NAMALWA (cell line): ENCODE measurements at regions not wholly inside any gene's neighbourhood (a gene's known extent, or its start where the extent isn't known, plus 50 kb on each side); places are given as distances from the start of the nearest gene placed in this dataset.
"Not testable (repeated sequence)": the region's sequence is repeated elsewhere in the genome, so short reads cannot be mapped to it uniquely, and the experiment has no call there.

Source experiments
- DNase-seq: peaks from one replicate; pipeline ENCODE4 v3.0.0-alpha.2; 2015; ENCODE audit warnings: low spot score

DNA sequence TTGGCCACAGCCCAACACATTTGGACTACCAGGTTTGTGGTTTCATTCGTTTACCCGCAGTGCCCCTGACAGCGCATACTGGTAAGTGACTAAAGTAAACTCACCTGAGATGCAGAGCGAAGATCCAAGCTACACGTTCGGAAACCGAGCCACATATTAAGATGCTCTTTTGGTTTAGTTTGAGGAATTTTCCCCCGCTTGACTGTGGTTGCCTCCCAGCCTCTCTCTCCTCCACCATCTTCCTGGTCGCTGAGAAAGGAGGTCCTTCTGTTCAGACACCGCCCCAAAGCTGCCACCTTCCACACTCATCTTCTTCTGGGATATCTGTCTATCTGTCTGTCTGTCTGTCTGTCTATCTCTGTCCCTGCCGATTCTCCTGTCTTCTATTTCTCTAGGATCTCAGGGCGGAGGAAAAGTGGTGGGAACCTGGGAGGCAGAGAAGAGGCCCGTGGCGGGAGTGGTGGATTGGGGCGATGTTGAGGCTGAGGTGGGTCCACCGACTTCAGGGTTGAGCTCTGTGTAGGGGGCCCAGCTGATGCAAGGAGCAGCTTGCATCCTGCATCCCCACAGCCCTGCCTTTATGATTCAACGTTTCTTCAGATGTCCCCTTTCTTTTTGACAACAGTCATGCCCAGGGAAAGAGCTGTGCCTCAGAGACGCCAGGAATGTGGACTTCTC is 196.9 kb upstream of the ZNF184 start:
- no peak for DNase-seq

DNA sequence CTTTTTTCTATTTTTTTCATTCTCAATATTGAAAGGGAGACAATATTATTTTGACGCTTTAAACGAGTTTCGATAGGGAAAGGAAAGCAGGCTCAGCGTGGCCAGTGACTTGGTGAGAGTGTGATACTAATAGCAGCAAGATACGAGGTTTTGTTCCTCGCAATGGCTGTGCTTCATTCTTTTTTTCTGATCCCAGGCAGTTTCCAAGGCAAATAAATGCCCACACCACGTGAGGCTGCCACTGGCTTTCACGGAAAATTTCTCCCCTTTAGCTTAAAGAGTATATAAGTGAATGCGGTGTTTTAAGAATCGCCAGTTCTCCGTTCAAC is 196.4 kb upstream of the ZNF184 start:
- DNase-seq = no peak

DNA sequence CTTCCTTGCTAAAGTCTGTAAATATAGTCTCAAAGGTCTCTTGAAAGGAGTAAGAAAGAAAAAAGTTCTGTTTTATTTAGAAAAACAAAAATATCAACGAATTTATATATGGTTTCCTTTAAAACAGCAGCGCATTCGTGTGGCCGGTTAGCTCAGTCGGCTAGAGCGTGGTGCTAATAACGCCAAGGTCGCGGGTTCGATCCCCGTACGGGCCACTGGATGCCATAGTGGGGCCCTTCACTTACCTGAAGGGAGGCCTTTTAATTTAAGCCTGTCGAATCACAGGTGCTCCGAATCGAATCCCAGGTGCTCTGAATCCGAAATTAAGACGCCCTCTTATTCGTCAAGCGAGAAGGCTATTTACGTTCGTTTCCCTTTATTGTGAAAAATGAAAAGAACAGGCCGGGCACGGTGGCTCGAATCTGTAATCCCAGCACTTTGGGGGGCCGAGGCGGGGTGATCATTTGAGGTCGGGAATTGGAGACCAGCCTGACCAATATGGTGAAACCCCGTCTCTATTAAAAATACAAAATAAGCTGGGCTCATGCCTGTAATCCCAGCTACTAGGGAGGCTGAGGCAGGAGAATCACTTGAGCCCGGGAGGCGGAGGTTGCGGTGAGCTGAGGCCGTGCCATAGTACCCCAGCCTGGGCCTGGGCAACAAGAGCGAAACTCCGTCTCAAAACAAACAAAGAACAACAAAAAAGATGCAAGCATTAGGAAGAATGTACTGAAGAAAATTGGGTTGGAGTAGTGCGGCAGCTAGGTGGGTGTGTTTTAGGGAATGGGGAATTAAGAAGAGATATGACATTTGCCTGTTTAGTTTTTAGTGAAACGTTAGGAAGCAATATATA is 195.8 kb upstream of the ZNF184 start:
- peak; percentile 66 for DNase-seq

DNA sequence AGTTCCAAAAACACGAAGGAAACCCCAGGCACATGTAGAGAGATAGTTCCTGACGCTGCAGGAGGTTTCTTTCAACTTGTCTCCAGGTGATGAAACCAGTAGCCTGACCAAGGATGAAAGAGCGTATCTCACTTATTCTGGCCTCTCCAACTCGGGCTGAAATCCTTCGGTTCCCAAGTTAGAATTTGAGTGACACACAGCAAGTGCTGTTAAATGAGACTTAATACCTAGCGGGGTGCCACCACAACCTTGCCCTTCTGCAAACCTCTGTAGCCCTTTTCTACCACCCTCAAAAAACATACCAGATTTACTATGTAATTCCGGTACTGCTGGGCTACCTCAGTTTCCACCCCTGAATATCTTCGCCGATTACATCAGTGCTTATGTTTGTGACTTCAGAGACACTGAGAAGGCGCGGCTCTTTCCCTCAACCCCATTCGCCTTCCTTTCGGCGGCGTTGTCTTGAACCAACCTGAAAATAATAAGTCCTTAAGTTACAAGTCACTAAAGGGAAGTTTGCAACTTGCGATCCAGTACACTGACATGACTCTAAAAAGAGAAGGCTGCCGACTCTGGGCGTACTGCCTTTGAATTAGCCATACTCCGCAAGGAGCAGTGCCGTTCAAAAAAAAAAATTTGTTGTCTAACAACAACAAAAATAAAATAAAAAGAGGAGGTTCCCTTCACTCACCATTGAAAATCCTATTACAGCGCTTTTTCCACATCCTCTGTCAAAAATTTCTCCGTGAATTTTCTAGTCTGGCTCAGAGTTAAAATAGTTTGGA is 194.9 kb upstream of the ZNF184 start:
- DNase-seq = peak; percentile 36

DNA sequence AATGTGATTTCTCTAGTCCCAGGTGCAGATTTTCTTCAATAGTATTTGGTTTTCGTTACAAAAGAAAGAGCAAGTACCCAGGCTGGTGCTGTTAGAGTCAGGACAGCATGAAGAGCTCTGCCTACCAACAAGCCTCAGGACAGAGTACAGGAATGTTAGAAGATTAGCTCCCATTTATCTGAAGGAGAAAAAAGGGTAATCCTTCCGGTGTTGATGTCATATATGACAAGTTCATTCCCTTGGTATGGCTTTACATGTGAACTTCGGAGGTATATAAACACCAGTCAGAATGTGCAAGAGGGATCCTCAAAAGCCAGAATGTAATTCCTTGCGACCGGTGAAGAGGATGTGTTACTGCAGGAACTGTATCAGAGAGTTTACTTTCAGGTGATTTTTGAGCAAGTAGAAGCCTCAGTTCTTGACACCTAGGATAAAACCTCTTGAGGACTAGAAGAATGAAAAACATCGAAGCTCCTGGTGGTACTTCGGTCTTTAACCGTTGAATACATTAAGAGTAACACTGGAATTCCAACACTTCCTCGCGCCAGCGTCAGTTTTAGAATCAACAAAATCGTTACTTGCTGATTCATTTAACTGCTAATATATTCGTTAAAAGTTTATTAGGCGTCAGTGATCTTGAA is 194.2 kb upstream of the ZNF184 start:
- DNase-seq = no peak

DNA sequence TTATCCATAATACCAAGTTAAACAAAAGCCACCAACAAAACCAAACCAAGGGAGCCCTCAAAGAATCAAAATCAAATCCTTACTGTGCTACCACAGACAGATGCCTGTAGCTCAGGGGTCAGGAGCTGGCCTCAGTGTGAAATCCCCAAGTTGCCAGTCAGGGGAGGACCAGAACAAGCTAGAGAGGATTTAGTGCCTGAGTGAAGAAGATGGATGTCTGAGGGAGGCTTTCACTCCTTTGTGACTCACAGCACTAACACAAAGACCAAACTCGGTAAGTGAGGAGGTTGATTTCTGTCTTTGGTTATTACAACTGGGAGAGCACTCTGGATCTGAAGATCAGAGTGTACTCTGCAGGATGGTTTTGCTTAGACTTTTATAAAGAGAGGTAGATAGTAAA is 189.9 kb upstream of the ZNF184 start:
- DNase-seq = no peak

DNA sequence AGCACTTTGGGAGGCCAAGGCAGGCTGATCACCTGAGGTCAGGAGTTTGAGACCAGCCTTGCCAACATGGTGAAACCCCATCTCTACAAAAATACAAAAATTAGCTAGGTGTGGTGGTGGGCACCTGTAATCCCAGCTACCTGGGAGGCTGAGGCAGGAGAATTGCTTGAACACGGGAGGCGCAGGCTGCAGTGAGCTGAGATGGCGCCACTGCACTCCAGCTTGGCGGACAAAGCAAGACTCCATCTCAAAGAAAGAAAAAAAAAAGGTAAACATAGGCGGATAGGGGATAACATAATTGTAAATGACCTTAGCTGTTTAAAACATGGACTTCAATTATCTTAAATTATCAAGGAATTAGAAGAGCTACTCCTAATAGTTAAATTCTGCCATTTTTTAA is 189.3 kb upstream of the ZNF184 start:
- DNase-seq = not testable (repeated sequence)

DNA sequence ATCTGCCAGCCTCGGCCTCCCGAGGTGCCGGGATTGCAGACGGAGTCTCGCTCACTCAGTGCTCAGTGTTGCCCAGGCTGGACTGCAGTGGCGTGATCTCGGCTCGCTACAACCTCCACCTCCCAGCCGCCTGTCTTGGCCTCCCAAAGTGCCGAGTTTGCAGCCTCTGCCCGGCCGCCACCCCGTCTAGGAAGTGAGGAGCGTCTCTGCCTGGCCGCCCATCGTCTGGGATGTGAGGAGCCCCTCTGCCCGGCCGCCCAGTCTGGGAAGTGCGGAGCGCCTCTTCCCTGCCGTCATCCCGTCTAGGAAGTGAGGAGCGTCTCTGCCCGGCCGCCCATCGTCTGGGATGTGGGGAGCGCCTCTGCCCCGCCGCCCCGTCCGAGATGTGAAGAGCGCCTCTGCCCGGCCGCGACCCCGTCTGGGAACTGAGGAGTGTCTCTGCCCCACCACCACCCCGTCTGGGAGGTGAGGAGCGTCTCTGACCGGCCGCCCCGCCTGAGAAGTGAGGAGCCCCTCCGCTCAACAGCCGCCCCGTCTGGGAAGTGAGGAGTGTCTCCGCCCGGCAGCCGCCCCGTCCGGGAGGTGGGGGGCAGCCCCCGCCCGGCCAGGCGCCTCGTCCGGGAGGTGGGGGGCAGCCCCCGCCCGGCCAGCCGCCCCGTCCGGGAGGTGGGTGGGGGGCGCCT is 180.4 kb upstream of the ZNF184 start:
- not testable (repeated sequence) for DNase-seq

DNA sequence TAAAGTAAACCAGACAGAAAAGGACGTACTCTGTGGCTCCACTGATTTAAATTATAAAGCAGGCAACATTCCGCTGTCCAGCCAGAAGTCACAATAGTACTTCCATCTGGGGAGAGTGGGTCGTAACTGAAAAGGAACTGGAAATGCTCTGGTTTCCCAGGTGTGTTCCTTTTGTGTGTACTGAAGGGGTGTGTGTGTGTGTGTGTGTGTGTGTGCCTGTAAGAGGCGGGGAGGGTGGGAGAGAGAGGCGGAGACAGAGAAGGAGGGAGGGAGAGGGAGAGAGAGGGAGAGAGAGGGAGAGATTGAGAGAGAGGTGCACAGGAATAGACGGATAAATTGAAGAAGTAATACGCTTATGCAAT is 178.4 kb upstream of the ZNF184 start:
- no peak for DNase-seq

DNA sequence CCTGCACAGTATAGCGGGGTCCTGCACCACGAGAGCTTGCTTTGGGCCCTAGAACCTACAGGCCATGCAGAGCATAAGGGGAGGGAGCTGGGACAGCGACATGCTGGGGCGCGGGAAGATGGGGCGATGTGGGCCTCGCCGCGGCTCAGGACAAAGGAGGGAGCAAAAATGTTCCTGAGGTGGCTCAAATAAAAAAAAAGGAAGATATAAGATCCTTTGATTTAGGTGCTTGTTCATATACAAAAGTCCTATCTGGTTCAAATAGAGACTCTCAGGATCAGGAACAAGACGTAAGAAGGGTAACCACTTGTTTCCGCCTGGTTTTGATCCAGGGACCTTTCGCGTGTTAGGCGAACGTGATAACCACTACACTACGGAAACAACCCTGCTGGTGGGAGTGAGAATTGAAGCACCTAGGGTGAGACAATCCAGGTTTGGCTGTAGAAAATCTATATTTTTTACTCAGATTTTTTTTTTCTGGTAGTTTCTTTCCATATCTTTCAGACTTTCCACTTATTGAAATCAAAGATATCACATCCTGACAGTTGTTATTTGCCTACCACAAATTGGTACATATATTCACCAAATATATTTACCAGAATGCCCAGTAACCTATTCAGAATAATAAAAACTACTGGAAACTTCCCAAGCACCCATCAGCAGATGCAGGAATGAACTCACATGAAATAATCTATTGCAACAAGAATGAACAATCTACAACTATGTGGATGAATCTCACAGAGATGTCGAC is 177.9 kb upstream of the ZNF184 start:
- peak; percentile 34 for DNase-seq

DNA sequence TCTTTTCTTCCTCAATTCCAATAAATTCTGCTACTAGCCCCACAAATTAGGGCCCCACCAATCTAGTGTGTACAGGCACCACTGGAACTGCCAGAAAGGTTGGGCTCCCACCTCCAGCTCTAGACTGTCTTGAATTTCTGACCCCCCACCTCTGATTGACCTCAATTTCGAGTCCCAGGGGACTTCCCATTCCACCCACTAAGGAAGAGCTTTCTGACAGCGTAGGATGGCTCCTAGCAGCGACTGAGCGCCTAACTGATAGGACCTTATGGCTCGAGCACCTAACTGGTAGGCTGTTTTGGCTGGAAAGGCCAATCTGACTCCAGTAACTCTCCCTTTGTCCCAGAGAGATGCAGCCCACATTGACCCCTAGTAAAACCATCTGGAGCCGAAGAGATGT is 171.6 kb upstream of the ZNF184 start:
- no peak for DNase-seq

DNA sequence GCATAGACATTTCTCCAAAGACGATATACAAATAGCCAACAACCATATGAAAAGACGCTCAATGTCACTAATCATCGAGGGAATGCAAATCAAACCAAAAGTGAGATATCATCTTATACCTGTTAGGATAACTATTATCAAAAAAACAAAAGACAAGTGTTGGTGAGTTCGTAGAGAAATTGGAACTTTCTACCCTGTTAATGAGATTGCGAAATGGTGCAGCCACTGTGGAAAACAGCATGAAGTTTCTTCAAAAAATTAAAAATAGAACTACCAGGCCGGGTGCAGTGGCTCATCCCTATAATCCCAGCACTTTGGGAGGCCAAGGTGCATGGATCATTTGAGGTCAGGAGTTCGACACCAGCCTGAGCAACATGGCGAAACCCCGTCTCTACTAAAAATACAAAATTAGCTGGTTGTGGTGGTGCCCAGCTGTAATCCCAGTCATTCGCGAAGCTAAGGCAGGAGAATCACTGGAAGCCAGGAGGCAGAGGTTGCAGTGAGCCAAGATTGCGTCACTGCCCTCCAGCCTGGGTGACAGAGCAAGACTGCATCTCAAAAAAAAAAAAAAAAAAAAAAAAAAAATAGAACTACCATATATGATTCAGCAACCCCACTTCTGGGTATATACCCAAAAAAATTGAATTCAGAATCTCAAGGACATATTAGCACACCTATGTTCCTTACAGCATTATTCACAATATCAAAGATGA is 170.0 kb upstream of the ZNF184 start:
- DNase-seq = no peak

DNA sequence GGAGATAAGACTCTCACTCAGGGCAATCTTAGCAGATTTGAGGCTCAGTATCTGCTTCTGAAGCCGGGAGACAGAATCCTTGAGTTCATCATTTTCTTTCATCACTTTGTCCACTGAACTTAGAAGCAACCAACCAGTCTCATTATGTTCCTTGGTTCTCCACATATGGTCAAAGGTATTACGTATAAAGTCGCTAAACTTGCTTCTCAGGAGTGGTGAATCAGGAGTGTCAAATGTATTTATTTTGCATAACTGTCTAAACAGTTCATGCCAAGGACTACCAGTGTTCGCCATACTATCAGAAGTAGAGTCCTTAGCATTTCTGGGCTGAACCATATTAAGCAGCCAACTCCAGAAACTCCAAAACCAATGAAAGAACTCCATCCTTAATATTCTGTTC is 163.0 kb upstream of the ZNF184 start:
- not testable (repeated sequence) for DNase-seq

DNA sequence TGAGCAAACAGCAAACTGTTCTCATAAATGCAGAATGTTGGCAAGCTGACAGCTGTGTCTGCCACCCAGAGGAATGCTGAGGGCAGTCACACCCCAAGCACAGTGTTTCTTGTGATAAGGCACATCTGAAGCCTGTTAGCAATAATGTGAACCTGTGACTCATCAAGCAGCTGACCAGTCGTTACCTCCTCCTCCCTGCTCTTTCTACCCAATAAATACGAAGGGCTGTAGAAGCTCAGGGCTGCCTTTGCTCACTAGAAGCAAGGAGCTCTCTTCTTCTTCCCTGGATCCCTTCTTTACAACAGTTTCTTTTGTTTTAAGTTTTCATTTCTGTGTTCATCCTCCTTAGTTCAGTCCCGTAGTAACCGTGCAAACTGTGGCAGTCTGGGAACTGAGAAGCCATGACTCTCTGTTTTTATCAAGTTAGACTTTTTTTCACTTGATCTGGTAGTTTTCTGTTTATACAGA is 160.3 kb upstream of the ZNF184 start:
- peak; percentile 9 for DNase-seq

DNA sequence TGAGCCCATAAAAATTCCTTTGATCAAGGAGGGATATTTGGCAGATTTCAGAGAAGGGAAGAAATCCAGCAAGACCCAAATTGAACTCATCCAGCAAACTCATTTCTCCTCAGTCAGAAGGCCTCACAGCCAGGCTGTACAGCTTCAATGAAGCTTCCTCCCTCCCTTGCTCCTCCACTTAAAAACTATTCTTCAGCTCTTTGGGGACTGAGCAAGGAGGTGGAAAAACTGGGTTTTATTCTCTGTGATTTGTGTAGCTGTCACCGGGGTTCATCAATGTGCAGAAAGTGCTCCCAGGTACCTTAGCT is 158.7 kb upstream of the ZNF184 start:
- no peak for DNase-seq

DNA sequence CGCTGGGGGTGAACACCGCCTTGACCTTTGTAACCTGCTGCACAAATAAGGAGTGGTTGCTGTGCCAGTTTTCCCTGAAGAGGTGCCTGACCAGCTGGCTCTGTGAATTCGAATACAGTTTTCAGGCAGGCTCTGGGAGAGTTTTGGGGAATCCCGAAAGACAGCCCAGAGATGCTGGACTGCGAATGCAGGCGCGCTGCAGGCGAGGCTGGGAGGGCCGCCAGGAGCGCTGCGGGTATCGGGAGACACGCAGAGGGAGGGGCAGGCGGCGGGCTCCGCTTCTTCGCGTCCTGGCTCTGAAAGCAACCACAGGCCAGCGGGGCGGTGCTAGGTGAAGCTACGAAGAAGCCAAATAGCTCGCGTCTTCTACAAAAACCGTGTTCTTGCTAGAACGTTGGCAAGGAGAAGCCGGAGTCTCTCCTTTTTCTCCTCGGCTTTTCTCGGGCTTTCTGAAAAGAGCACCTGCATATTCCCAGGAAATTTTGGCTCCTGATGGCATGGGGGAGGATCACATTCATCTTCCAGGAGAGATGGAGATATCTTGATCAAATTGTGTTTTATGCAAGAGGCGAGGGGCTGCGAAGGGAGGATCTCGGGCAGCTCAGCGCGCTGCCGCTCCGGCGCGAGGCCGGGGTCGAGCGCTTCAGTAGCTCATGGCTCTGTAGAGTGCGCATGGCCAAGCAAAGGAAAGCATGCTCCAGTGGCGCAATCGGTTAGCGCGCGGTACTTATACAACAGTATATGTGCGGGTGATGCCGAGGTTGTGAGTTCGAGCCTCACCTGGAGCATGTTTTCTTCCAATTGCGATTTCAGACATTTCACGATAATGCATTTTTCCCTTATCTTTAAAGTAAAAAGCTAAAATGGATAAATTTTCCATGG is 158.1 kb upstream of the ZNF184 start:
- no peak for DNase-seq

DNA sequence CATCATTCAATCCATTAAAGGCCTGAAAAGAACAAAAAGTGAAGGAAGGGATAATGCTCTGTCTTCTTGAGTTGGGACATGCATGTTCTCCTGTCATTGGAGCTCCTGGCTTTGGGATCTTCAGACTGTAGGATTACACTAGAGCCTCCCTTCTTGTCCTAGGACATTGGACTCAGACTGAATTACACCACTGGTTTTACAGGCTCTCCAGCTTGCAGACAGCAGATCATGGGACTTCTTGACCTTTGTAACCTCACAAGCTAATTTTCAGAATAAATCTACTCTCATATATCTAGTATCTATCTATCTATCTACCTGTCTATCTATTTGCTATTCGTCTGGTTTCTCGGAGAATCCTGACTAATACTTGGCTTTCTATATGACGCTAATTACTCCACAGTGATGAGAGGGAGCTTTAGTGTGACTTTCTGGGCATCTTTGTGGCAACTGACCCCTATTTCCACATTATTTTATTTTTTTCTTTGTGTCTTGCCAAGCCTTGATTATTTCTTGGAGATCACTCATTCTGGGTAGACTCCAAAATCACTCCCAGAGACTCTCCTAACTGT is 151.9 kb upstream of the ZNF184 start:
- DNase-seq = no peak

DNA sequence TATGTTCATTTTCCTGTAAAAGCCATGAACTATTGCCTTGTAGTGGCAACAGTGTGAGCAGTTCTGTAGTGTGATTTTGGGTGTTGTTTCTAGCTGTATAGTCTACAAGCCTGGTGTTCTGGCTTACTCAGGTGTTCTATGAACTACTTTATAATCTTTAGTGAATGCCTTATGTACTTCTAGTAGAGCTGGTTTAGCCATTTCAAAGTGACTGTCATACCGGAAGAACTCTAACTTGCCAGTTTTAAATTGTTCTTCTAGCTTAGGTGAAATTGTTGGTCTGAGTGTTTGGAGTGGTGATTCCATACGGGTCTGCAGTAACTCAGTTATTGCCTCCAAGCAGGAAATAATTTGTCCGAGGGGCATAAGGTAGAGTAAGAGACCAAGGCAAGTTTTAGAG is 150.2 kb upstream of the ZNF184 start:
- no peak for DNase-seq

DNA sequence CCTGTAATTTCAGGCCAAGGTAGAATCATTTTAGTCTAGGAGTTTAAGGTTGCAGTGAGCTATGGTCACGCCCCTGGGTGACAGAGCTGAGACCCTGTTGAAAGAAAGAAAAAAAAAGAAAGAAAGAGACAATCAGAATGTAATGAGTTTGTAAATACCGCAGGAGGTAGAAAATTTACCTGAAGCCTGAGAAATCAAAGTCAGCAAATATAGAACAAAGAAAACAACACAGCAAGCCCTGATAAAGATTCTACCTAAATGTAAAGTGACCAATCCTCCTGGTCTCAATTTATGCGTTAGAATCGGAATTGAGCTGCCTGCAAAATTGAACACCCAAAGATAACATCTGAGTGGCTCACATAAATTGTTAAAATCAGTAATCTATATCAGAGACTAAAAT is 146.5 kb upstream of the ZNF184 start:
- DNase-seq = no peak
